ENCODE measurements at regions not wholly inside any gene's neighbourhood (a gene's known extent, or its start where the extent isn't known, plus 50 kb on each side); places are given as distances from the start of the nearest gene placed in this dataset.

DNA sequence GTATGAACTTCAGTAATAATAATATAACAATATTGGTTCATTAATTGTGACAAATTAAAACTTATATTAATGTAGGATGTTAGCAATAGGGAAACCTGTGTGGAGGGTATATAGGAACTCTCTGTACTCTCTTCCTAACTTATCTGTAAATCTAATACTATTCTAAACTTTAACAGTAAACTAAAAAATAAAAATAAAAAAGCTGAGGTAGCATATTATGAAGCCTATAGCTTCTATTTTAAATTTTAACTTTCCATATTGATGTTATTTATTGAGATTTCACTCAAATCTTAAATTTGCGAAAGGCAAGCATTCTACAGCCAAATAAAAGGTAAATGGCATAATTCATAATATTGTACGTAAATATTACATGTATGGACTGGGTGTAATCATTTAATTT is 326.4 kb downstream of the MEI4 start:
- no peaks in the 10 kb centered on the region for H3K4me1 ChIP-seq
- H3K36me3 ChIP-seq = no peaks in the 10 kb centered on the region
- WGBS, 4 donors = 72 to 78% (median 73%) methylated on average over 2 of the region's 2 CpGs
- ATAC-seq = no peak
- peaks cover 0 to 26% (median 10%) of the 10 kb centered on the region in 12 donors for H3K9me3 ChIP-seq
- H3K27ac ChIP-seq = no peak overlapping the region
- H3K4me3 ChIP-seq = no peak overlapping the region
- no peak for DNase-seq
- H3K27me3 ChIP-seq = no peaks in the 10 kb centered on the region
- TF ChIP-seq POLR2A (IDR thresholded peaks at IDR 0.05) = no peak
- TF ChIP-seq, protein P1, sequence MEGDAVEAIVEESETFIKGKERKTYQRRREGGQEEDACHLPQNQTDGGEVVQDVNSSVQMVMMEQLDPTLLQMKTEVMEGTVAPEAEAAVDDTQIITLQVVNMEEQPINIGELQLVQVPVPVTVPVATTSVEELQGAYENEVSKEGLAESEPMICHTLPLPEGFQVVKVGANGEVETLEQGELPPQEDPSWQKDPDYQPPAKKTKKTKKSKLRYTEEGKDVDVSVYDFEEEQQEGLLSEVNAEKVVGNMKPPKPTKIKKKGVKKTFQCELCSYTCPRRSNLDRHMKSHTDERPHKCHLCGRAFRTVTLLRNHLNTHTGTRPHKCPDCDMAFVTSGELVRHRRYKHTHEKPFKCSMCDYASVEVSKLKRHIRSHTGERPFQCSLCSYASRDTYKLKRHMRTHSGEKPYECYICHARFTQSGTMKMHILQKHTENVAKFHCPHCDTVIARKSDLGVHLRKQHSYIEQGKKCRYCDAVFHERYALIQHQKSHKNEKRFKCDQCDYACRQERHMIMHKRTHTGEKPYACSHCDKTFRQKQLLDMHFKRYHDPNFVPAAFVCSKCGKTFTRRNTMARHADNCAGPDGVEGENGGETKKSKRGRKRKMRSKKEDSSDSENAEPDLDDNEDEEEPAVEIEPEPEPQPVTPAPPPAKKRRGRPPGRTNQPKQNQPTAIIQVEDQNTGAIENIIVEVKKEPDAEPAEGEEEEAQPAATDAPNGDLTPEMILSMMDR (IDR thresholded peaks at IDR 0.05) = no peak
- intact Hi-C loops (cut with DNase I) = no loop called here

DNA sequence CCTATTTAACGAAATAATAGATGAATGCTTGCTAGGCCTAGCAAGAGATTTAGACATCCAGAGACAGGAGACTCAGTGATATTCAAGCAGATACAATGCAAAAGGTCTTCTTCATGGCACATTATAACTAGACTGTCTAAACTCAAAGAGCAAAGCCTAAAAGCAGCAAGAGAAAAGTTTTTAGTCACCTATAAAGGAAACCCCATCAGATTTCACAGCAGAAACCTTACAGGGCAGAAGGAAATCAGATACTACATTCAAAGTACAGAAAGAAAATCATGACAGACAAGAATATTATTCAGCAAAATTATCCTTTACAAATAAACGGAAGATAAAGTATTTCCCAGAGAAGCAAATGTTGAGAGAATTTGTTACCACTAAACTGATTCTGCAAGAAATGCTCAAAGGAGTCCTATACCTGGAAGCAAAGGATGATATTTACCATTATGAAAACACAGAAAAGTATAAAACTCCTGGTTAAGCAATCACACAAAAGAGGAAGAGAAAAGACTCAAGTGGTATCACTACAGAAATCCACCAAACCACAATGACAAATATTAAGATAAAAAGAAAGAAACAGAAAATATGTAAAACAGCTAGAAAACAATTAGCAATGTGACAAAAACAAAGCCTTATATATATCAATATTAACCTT is 333.7 kb downstream of the MEI4 start:
- intact Hi-C loops (cut with DNase I) = no loop called here
- H3K9me3 ChIP-seq = peaks cover 0 to 35% (median 8%) of the 10 kb centered on the region in 12 donors

DNA sequence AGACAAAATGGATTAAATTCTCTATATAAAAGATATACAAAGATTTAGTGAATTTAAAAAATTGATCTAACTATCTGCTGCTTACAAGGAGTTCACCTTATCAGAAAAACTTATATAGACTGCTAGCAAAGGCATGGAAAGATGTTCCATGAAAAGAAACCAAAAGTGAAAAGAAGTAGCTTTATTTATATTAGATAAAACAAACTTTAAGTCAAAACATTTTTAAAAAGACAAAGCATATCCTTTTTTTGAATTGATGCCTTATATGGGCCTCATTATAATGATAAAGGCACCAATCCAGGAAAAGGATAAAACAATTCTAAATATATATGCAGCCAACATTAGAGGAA is 334.2 kb downstream of the MEI4 start:
- H3K36me3 ChIP-seq = no peaks in the 10 kb centered on the region
- no peaks in the 10 kb centered on the region for H3K27me3 ChIP-seq
- no peak overlapping the region for H3K4me3 ChIP-seq
- H3K4me1 ChIP-seq = no peaks in the 10 kb centered on the region
- ATAC-seq (no peak), DNase-seq (no peak)
- H3K9me3 ChIP-seq = peaks cover 0 to 35% (median 8%) of the 10 kb centered on the region in 12 donors
- TF ChIP-seq POLR2A (IDR thresholded peaks at IDR 0.05) = no peak
- TF ChIP-seq, protein P1 (IDR thresholded peaks at IDR 0.05) = no peak
- intact Hi-C loops (cut with DNase I) = no loop called here
- H3K27ac ChIP-seq = no peak overlapping the region

More for the DNA sequence above, 333.7 kb downstream of the MEI4 start:
- Histone ChIP-seq H3K36me3 (no peaks in the 10 kb centered on the region), H3K4me3 (no peak overlapping the region), H3K27me3 (no peaks in the 10 kb centered on the region), H3K4me1 (no peaks in the 10 kb centered on the region), H3K27ac (no peak overlapping the region)
- DNase-seq (no peak), ATAC-seq (no peak)
- WGBS, 4 donors = 60 to 73% (median 65%) methylated on average over 2 of the region's 2 CpGs
- TF ChIP-seq, protein P1 (IDR thresholded peaks at IDR 0.05) = no peak
- TF ChIP-seq POLR2A (IDR thresholded peaks at IDR 0.05) = no peak

DNA sequence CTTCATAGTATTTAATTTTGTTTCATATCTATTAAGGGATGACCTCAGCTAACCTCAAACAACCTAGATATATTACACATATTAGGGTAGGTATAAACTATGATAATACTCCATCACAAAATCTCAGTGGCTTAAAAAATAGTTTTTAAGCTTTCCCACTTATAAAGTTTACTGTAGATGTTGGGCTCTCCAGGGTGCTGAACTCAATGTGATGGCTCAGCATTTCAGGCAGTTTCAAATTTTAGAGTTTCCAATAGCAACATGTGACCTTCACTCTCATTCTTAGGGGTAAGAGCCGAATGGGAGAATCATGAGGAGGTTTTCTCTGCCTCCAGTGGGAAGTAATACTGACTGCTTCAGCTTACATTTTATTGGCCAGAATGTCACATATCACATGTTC is 357.3 kb downstream of the MEI4 start:
- TF ChIP-seq, protein P1 (IDR thresholded peaks at IDR 0.05) = no peak
- Histone ChIP-seq H3K27ac (no peak overlapping the region), H3K9me3 (peaks cover 0 to 12% (median 0%) of the 10 kb centered on the region in 12 donors), H3K36me3 (no peaks in the 10 kb centered on the region), H3K4me3 (no peak overlapping the region), H3K4me1 (no peaks in the 10 kb centered on the region), H3K27me3 (no peaks in the 10 kb centered on the region)
- ATAC-seq (no peak), DNase-seq (no peak)
- intact Hi-C loops (cut with DNase I) = no loop called here
- WGBS, 4 donors = 50 to 77% (median 61%) methylated on average over 1 of the region's 1 CpG
